A549 (cell line): ENCODE measurements at regions not wholly inside any gene's neighbourhood (a gene's known extent, or its start where the extent isn't known, plus 50 kb on each side); places are given as distances from the start of the nearest gene placed in this dataset.

Experiments used
- ATAC-seq, 2 experiments: fragments of 200-7000 bp in 1 of 2; fragments of >200 bp in 1 of 2; cut with Nextera tagmentation in 1 of 2; cut with Tn5 transposase in 1 of 2; 3 replicates each; pipeline versions ENCODE4 v1.8.0 to v1.9.1; 2018 to 2020; ENCODE audit warnings: mild to moderate bottlenecking in 1 of 2, moderate library complexity in 1 of 2
- CTCF ChIA-PET: fragments of 300-600 bp; sonication (Branson Sonifier 250); formaldehyde crosslinking; extraction: SDS; loops from one replicate; lab custom pipeline; 2021; ENCODE audit warnings: antibody characterized with exemption, inconsistent platforms; lab: Yijun Ruan, JAX
- POLR2A ChIA-PET: fragments of 350-600 bp; formaldehyde crosslinking; extraction: SDS; loops from one replicate; lab custom pipeline; 2021; ENCODE audit warnings: antibody characterized with exemption, inconsistent platforms; lab: Yijun Ruan, JAX
- DNase-seq, 2 experiments: peaks; one replicate each; pipeline versions ENCODE4 v3.0.0 to v3.0.0-alpha.2; 2011 to 2016; ENCODE audit warnings: low read depth in 1 of 2, low spot score in 1 of 2
- FAIRE-seq: peaks from 2 replicates; lab custom pipeline; 2011; peaks lifted over from hg19 to GRCh38; lab: Jason Lieb, UNC
- H3K27ac ChIP-seq, 2 experiments: fragments of >200 bp; sonication (Bioruptor Twin); formaldehyde crosslinking; 3 replicates each; pipeline ENCODE4 v1.5.1; 2016 to 2017
- H3K4me1 ChIP-seq: fragments of >200 bp; sonication (Bioruptor Twin); formaldehyde crosslinking; 3 replicates; pipeline ENCODE4 v1.6.1; 2016
- H3K4me2 ChIP-seq: fragments of >200 bp; sonication (Bioruptor Twin); formaldehyde crosslinking; 3 replicates; pipeline ENCODE4 v1.6.1; 2016
- H3K4me3 ChIP-seq: fragments of >200 bp; sonication (Bioruptor Twin); formaldehyde crosslinking; 3 replicates; pipeline ENCODE4 v1.5.1; 2016
- H3K9me3 ChIP-seq: fragments of >200 bp; sonication (Bioruptor Twin); formaldehyde crosslinking; 3 replicates; pipeline ENCODE4 v1.6.1; 2016
- CBX8 ChIP-seq: fragments of 200-600 bp; sonication (generic); IDR thresholded peaks from 2 replicates; pipeline ENCODE4 v1.6.1; 2016
- CEBPB ChIP-seq, 2 experiments: fragments of >200 bp in 1 of 2; sonication (Bioruptor Twin) in 1 of 2; formaldehyde crosslinking in 1 of 2; IDR thresholded peaks; 2 replicates each; pipeline ENCODE4 v1.6.1; 2012 to 2016
- CHD2 ChIP-seq: fragments of 150-350 bp; IDR thresholded peaks from 2 replicates; pipeline ENCODE4 v1.6.1; 2014; ENCODE audit warnings: low read length; ENCODE audit not compliant: partially characterized antibody
- ELK1 ChIP-seq: fragments of 150-350 bp; IDR thresholded peaks from 2 replicates; pipeline ENCODE4 v1.6.1; 2014; ENCODE audit warnings: low read depth, mild to moderate bottlenecking, low read length
- EP300 ChIP-seq, 2 experiments: fragments of >200 bp; sonication (Bioruptor Twin); formaldehyde crosslinking; IDR thresholded peaks; 2 replicates in 1 of 2; 3 replicates in 1 of 2; pipeline ENCODE4 v1.6.1; 2016 to 2017
- FOSB ChIP-seq: fragments of 250-450 bp; sonication (Bioruptor Pico); IDR thresholded peaks from 2 replicates; pipeline ENCODE4 v1.5.0; 2020; ENCODE audit warnings: mild to moderate bottlenecking, moderate library complexity
- FOXS1 ChIP-seq: fragments of 250-450 bp; sonication (Bioruptor Pico); IDR thresholded peaks from 2 replicates; pipeline ENCODE4 v1.5.0; 2020; ENCODE audit warnings: mild to moderate bottlenecking, moderate library complexity
- HDAC2 ChIP-seq: fragments of 200-600 bp; sonication (generic); IDR thresholded peaks from 2 replicates; pipeline ENCODE4 v1.6.1; 2016
- HES2 ChIP-seq: fragments of >200 bp; sonication (Bioruptor Twin); formaldehyde crosslinking; IDR thresholded peaks from 2 replicates; pipeline ENCODE4 v1.6.1; 2016
- HOXA7 ChIP-seq: fragments of 250-450 bp; sonication (Bioruptor Pico); IDR thresholded peaks from 2 replicates; pipeline ENCODE4 v1.5.0; 2020; ENCODE audit warnings: mild to moderate bottlenecking, moderate library complexity
- HOXB13 ChIP-seq: fragments of 250-450 bp; sonication (Bioruptor Pico); IDR thresholded peaks from 2 replicates; pipeline ENCODE4 v1.5.0; 2020; ENCODE audit warnings: low read depth, mild to moderate bottlenecking, moderate library complexity
- HOXB5 ChIP-seq: fragments of 250-450 bp; sonication (Bioruptor Pico); IDR thresholded peaks from 2 replicates; pipeline ENCODE4 v1.5.0; 2020; ENCODE audit warnings: mild to moderate bottlenecking, moderate library complexity
- JUNB ChIP-seq: fragments of >200 bp; sonication (Bioruptor Twin); formaldehyde crosslinking; IDR thresholded peaks from 2 replicates; pipeline ENCODE4 v1.6.1; 2016
- KDM1A ChIP-seq: fragments of 200-600 bp; sonication (generic); IDR thresholded peaks from 2 replicates; pipeline ENCODE4 v1.6.1; 2016; ENCODE audit warnings: low read depth, mild to moderate bottlenecking
- MAZ ChIP-seq: fragments of 150-350 bp; IDR thresholded peaks from 2 replicates; pipeline ENCODE4 v1.6.1; 2014; ENCODE audit warnings: antibody characterized with exemption, low read depth, low read length, borderline replicate concordance
- NPAS2 ChIP-seq: fragments of 250-450 bp; sonication (Bioruptor Pico); IDR thresholded peaks from 2 replicates; pipeline ENCODE4 v1.8.0; 2022; ENCODE audit warnings: mild to moderate bottlenecking, moderate library complexity, borderline replicate concordance
- RNF2 ChIP-seq: fragments of 200-600 bp; sonication (generic); IDR thresholded peaks from 2 replicates; pipeline ENCODE4 v1.6.1; 2016; ENCODE audit warnings: low read depth, mild to moderate bottlenecking, antibody characterized with exemption, moderate library complexity, borderline replicate concordance
- ZSCAN20 ChIP-seq: fragments of 250-450 bp; sonication (Bioruptor Pico); IDR thresholded peaks from 2 replicates; pipeline ENCODE4 v1.8.0; 2022; ENCODE audit warnings: mild to moderate bottlenecking, moderate library complexity
- WGBS: methylation state at CpG from one replicate; pipeline ENCODE4 v1.1.6; 2017; ENCODE audit errors: missing lambda C conversion rate; 5-methylcytosine and 5-hydroxymethylcytosine counted together
- TF ChIP-seq, protein P1 (sequence below): fragments of 250-450 bp; sonication (Bioruptor Pico); IDR thresholded peaks from 2 replicates; pipeline ENCODE4 v1.5.0; 2021; ENCODE audit warnings: mild to moderate bottlenecking, moderate library complexity, borderline replicate concordance
- TF ChIP-seq, protein P2 (sequence below): IDR thresholded peaks from 2 replicates; pipeline ENCODE4 v1.6.1; 2012

DNA sequence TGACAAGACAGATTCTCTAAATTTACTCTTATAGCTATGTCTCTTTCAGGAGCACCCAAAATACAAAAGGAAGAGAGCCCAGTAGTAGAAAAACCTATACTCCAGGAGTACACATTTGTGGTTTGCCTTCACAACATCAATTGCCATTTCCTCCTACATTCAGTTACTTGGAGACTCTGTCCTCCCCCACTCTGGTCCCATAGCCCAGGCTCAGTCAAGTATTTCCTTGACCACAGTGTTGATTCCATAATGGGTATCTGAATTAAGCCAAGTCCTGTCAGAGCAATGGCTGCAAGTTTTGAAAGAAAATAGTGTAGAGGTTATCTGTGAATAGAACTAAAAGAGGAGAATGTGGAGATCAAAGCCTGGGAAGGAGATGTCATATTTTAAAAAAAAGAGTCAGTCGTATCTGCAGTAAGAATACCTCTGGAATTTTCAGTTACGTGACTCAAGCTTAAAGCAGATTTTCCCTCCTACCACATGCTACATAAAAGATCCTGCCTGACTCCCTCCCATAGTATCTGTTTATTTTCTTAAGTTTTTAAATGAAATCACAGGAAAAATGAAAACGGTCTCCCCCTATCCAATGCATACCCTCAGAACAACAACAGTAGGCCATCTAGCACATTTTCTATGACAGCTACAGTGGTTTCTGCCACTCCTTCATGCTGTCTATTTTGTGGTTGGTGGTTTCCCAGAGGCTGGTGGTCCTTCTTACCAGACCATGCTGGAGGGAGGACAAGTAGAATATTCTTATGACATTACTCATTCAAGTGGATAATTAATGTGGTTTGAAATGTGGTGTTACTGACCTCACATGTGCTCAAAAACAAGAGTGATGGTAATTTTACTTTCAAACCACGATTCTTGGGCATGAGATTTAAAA is 249.7 kb upstream of the TMEM161B start:
- CTCF ChIA-PET = no interaction called here
- WGBS = 8% methylated on average over 4 of the region's 4 CpGs
- FAIRE-seq = no peak
- Histone ChIP-seq H3K4me3 (no peak overlapping the region), H3K9me3 (no peaks in the 10 kb centered on the region), H3K4me2 (no peak overlapping the region), H3K27ac (no peak overlapping the region), H3K4me1 (no peaks in the 10 kb centered on the region)
- no peak for DNase-seq
- POLR2A ChIA-PET = no interaction called here
- no peak for ATAC-seq
- TF ChIP-seq HDAC2 (no peak), JUNB (no peak), HES2 (no peak), MAZ (no peak)
- TF ChIP-seq, protein P1, sequence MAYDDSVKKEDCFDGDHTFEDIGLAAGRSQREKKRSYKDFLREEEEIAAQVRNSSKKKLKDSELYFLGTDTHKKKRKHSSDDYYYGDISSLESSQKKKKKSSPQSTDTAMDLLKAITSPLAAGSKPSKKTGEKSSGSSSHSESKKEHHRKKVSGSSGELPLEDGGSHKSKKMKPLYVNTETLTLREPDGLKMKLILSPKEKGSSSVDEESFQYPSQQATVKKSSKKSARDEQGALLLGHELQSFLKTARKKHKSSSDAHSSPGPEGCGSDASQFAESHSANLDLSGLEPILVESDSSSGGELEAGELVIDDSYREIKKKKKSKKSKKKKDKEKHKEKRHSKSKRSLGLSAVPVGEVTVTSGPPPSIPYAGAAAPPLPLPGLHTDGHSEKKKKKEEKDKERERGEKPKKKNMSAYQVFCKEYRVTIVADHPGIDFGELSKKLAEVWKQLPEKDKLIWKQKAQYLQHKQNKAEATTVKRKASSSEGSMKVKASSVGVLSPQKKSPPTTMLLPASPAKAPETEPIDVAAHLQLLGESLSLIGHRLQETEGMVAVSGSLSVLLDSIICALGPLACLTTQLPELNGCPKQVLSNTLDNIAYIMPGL (CRISPR knock-in tag) = no peak

DNA sequence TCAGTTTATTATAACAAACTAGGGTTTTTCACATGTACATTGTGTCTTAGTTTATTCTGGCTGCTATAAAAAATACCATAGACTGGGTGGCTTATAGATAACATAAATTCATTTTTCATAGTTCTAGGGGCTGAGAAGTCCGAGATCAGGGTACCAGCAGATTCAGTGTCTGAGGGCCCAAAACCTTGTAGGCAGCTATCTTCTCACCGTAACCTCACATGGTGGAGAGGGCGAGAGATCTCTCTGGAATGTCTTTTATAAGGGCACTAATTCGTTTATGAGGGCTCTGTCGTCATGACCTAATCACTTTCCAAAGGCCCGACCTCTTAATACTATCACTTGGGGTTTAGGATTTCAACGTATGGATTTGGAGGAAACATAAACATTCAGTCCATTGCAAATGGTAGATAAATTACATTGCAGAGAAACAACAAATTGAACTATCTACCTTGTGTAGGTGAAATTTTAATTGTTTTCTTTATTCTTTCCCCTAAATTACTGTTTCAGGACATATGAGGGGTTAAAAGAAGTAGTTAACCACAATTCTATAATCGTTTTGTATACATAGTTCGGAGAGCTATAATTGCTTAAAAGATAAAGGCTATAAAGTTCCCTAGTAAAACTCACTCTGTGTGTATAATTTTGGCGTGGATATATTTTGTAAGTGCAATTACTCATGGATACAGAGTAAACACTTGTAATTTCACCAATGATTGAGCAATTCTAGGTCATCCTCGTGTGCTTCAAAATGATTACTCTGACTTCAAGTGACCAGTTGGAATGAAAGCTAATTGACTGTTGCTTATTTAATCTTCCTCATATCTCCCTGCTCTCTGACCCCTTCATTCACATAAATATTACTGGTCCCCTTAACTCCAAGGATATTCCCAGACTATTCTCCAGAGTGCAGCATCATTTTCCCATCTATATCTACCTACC is 247.5 kb upstream of the TMEM161B start:
- DNase-seq = no peak

DNA sequence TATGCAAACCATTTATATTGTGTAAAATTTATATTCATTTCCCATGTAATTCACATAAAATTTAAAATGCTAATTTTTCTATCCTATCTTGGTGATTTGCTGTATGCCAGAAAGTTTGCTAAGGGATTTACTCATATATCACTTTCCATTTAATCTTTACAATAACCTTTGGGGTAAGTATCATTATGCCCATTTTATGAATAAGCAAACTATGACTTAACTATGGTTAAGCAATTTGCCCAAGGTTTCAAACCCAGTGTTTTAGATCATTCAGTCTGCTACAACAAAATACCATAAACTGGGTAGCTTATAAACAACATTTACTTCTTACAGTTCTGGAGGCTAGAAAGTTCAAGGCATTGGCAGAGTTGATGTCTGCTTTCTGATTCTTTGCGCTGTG is 246.4 kb upstream of the TMEM161B start:
- Histone ChIP-seq H3K9me3 (no peaks in the 10 kb centered on the region), H3K27ac (no peak overlapping the region), H3K4me3 (no peak overlapping the region), H3K4me2 (no peak overlapping the region), H3K4me1 (no peaks in the 10 kb centered on the region)
- DNase-seq = no peak
- no peak for ATAC-seq
- POLR2A ChIA-PET = no interaction called here
- no peak for TF ChIP-seq MAZ
- no peak for TF ChIP-seq CEBPB (IDR thresholded peaks at IDR 0.05)
- TF ChIP-seq ELK1 = no peak
- TF ChIP-seq FOSB (CRISPR knock-in tag) = no peak
- no peak for TF ChIP-seq ZSCAN20 (CRISPR knock-in tag)
- FAIRE-seq = no peak
- 95% methylated on average over 1 of the region's 1 CpG for WGBS
- CTCF ChIA-PET = no interaction called here

More for the DNA sequence above, 247.5 kb upstream of the TMEM161B start:
- ChIA-PET POLR2A (no interaction called here), CTCF (no interaction called here)
- WGBS = 21% methylated on average over 11 of the region's 11 CpGs
- FAIRE-seq = peak; percentile 39
- no peak overlapping the region for H3K4me2 ChIP-seq
- H3K9me3 ChIP-seq = no peaks in the 10 kb centered on the region
- H3K27ac ChIP-seq = no peak overlapping the region
- TF ChIP-seq HOXB5 (CRISPR knock-in tag) (no peak), CEBPB (IDR thresholded peaks at IDR 0.05) (no peak), NPAS2 (CRISPR knock-in tag) (no peak)
- no peak for ATAC-seq
- H3K4me3 ChIP-seq = no peak overlapping the region
- H3K4me1 ChIP-seq = no peaks in the 10 kb centered on the region

DNA sequence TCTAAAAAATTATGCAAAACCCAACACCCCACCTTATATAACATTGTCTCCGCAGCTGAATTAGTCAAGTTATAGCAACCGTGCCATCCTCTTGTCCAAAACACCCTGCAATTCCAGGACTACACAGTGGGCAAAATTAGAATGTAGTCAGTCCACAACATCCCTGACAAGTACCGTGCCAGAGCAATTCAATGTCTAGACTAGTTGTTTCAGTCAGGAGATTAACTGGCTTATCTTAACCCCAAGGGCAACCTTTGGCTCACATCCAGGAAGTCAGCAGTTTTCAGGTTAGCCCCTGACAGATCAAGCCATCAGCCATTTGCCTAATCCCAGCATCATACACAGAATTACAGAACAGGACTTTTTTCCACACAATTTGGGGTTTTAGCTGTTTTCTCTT is 240.8 kb upstream of the TMEM161B start:
- H3K4me2 ChIP-seq = no peak overlapping the region
- DNase-seq (no peak), ATAC-seq (no peak), FAIRE-seq (no peak)
- H3K4me1 ChIP-seq = no peaks in the 10 kb centered on the region
- WGBS = 21% methylated on average over 3 of the region's 3 CpGs
- no peak for TF ChIP-seq KDM1A
- no peak for TF ChIP-seq HOXA7 (CRISPR knock-in tag)
- TF ChIP-seq RNF2 = no peak
- TF ChIP-seq CHD2 = no peak
- no peak for TF ChIP-seq FOXS1 (CRISPR knock-in tag)
- TF ChIP-seq FOSB (CRISPR knock-in tag) = no peak
- TF ChIP-seq CBX8 = no peak
- TF ChIP-seq, protein P2, sequence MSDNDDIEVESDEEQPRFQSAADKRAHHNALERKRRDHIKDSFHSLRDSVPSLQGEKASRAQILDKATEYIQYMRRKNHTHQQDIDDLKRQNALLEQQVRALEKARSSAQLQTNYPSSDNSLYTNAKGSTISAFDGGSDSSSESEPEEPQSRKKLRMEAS = no peak
- TF ChIP-seq HOXB13 (CRISPR knock-in tag) = no peak
- TF ChIP-seq, protein P1 (CRISPR knock-in tag) = no peak
- TF ChIP-seq EP300 (IDR thresholded peaks at IDR 0.05) = no peak
- TF ChIP-seq HDAC2 = no peak
- no peak for TF ChIP-seq MAZ
- H3K9me3 ChIP-seq = no peaks in the 10 kb centered on the region
- POLR2A ChIA-PET = no interaction called here
- CTCF ChIA-PET = no interaction called here
- H3K27ac ChIP-seq = no peak overlapping the region
- H3K4me3 ChIP-seq = no peak overlapping the region
